Hepatocyte (in vitro differentiated cells): ENCODE measurements at regions not wholly inside any gene's neighbourhood (a gene's known extent, or its start where the extent isn't known, plus 50 kb on each side); places are given as distances from the start of the nearest gene placed in this dataset.

Experiments used
- CTCF ChIP-seq: fragments of 200-600 bp; sonication (generic); IDR thresholded peaks from 2 replicates; pipeline ENCODE4 v1.5.1; 2016; ENCODE audit warnings: antibody characterized with exemption, mild to moderate bottlenecking; ENCODE audit not compliant: poor library complexity
- EZH2 ChIP-seq: fragments of 200-600 bp; sonication (generic); IDR thresholded peaks from 2 replicates; pipeline ENCODE4 v1.6.1; 2016; ENCODE audit warnings: antibody characterized with exemption, mild to moderate bottlenecking, borderline replicate concordance

GRCh38 chr21:37974081-37974480, 57.8 kb upstream of the KCNJ6 start:
- TF ChIP-seq CTCF (no peak), EZH2 (no peak)
